ENCODE measurements at regions not wholly inside any gene's neighbourhood (a gene's known extent, or its start where the extent isn't known, plus 50 kb on each side); places are given as distances from the start of the nearest gene placed in this dataset.

GRCh38 chr16:8323153-8323552 lies 267.2 kb downstream of the TMEM114 start:
- no peak for DNase-seq (ENCODE audit: low read depth)
- no peak for TF ChIP-seq CTCF (conservative IDR thresholded peaks at IDR 0.05; ENCODE audit: low read depth, low read length)
- no peak overlapping the region for H3K4me3 ChIP-seq (ENCODE audit: low read depth, low read length)

- TF ChIP-seq CTCF (conservative IDR thresholded peaks at IDR 0.05; ENCODE audit: low read depth, low read length): no peak
- DNase-seq (ENCODE audit: low read depth): no peak
- H3K4me3 ChIP-seq (ENCODE audit: low read depth, low read length): no peak overlapping the region
These were observed 270.2 kb downstream of the TMEM114 start for GRCh38 chr16:8320131-8320530.

GRCh38 chr16:8310816-8311215 lies 279.5 kb downstream of the TMEM114 start:
- H3K4me3 ChIP-seq (ENCODE audit: low read depth, low read length): no peak overlapping the region
- DNase-seq (ENCODE audit: low read depth): no peak
- TF ChIP-seq CTCF (conservative IDR thresholded peaks at IDR 0.05; ENCODE audit: low read depth, low read length): no peak

GRCh38 chr16:8310323-8310722 lies 280.0 kb downstream of the TMEM114 start:
- TF ChIP-seq CTCF (conservative IDR thresholded peaks at IDR 0.05; ENCODE audit: low read depth, low read length): no peak
- DNase-seq (ENCODE audit: low read depth): no peak
- no peak overlapping the region for H3K4me3 ChIP-seq (ENCODE audit: low read depth, low read length)

DNA sequence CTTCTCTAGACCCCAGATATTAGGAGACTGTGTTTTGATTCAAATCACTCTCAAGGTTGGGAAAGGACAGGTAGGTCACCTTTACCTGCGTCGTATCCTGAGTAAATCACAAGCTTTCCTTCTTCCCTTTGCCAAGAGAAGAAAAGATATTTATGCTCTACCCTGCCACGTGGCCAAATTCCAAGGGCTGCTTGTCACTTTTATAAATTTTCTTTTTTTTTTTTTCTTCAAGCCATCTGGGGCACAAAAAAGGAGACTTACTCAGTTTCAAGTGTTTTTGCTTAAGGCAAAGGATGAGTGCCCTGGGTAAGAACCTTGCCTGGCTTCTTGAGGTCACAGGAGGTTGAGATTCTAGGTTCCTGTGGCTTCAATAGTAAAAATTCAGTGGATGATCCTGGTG lies 285.1 kb downstream of the TMEM114 start:
- DNase-seq (ENCODE audit: low read depth): no peak
- no peak overlapping the region for H3K4me3 ChIP-seq (ENCODE audit: low read depth, low read length)
- no peak for TF ChIP-seq CTCF (conservative IDR thresholded peaks at IDR 0.05; ENCODE audit: low read depth, low read length)

GRCh38 chr16:8299635-8300034 lies 290.7 kb downstream of the TMEM114 start:
- no peak for TF ChIP-seq CTCF (conservative IDR thresholded peaks at IDR 0.05; ENCODE audit: low read depth, low read length)
- no peak for DNase-seq (ENCODE audit: low read depth)
- H3K4me3 ChIP-seq (ENCODE audit: low read depth, low read length): no peak overlapping the region

DNA sequence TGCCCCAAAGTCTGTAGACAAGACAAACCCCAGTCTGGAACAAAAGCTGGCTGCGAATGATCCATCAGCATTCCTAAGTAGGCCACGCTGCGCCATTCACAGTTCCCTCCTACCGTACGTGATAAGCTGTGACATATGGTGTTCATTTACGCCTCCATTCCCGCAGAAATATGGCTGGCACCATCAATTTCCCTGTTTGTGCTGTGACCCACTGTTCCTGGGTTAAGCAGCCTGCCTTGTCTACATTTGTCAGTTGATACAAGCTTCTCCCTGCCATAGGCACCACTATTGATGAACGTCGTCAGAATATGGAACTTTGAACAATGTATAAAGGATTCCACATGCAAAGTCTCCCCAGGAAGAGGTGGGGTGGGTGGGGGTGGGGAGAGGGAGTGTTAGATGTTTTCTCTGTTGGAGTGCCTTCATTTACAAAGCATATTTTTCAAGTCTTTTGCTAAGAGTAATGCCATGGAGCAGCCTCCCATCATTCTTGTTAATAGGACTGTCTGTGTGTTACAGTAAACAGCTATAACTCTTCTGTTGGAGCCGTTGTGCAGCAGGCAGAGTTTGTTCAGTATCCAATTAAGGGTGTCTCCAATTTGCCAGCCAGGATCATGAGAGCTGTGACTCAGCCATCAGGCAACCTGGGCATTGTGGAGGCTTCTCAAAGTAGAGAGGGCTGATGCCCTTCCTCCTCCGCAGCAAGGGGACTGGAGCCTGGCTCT lies 294.6 kb downstream of the TMEM114 start:
- H3K4me3 ChIP-seq (ENCODE audit: low read depth, low read length): no peak overlapping the region
- no peak for TF ChIP-seq CTCF (conservative IDR thresholded peaks at IDR 0.05; ENCODE audit: low read depth, low read length)
- DNase-seq (ENCODE audit: low read depth): no peak

Measured in choroid plexus epithelial cell (primary cell).